Endothelial cell of umbilical vein (primary cell): ENCODE measurements at regions not wholly inside any gene's neighbourhood (a gene's known extent, or its start where the extent isn't known, plus 50 kb on each side); places are given as distances from the start of the nearest gene placed in this dataset.

ENCODE experiments used
- BruUV-seq: library from RNA; stranded (reverse); fragments of 400-500 nt; replicated peaks from 2 replicates; lab custom pipeline; 2021; lab: Mats Ljungman, UMichigan
- CTCF ChIA-PET: fragments of 300-600, 350-600 bp; sonication (Branson Sonifier 250); formaldehyde crosslinking; loops from one replicate; lab custom pipeline; 2021; ENCODE audit warnings: antibody characterized with exemption, inconsistent platforms; lab: Charles Lee
- POLR2A ChIA-PET: fragments of 300-600, 350-600 bp; sonication (Branson Sonifier 250); formaldehyde crosslinking; loops from one replicate; lab custom pipeline; 2021; ENCODE audit warnings: antibody characterized with exemption, inconsistent platforms; lab: Charles Lee
- DNase-seq: peaks from one replicate; pipeline ENCODE4 v3.0.0-alpha.2; 2011; ENCODE audit warnings: low read depth, low spot score
- FAIRE-seq: peaks from 2 replicates; lab custom pipeline; 2011; peaks lifted over from hg19 to GRCh38; lab: Jason Lieb, UNC
- H2AFZ ChIP-seq: 2 replicates; pipeline ENCODE4 v1.6.0; 2012; ENCODE audit warnings: low read depth, low read length, control low read depth, inconsistent platforms
- H3K27ac ChIP-seq: 2 replicates; pipeline ENCODE4 v1.5.1; 2011; ENCODE audit warnings: low read depth, mild to moderate bottlenecking, control low read depth, low read length, moderate library complexity; ENCODE audit not compliant: insufficient read depth
- H3K27me3 ChIP-seq, 2 experiments: 2 replicates each; pipeline versions ENCODE4 v1.6.0 to v1.6.1; 2011; ENCODE audit warnings: low read length in 2 of 2, mixed read lengths in 1 of 2; ENCODE audit not compliant: control insufficient read depth in 2 of 2, insufficient read depth in 2 of 2
- H3K36me3 ChIP-seq, 2 experiments: 2 replicates in 1 of 2; 3 replicates in 1 of 2; pipeline ENCODE4 v1.5.1; 2011; ENCODE audit warnings: low read length in 2 of 2, mild to moderate bottlenecking in 1 of 2, moderate library complexity in 1 of 2; ENCODE audit not compliant: control insufficient read depth in 2 of 2, insufficient read depth in 2 of 2; ENCODE audit errors: extremely low read depth in 1 of 2
- H3K4me1 ChIP-seq: 3 replicates; pipeline ENCODE4 v1.5.1; 2011; ENCODE audit warnings: mild to moderate bottlenecking, low read length; ENCODE audit not compliant: control insufficient read depth, insufficient read depth; ENCODE audit errors: extremely low read depth
- H3K4me2 ChIP-seq: 2 replicates; pipeline ENCODE4 v1.6.1; 2011; ENCODE audit warnings: low read length, control low read depth, mixed read lengths; ENCODE audit not compliant: insufficient read depth
- H3K4me3 ChIP-seq, 3 experiments: fragments of 200-600 bp in 1 of 3; sonication (generic), shearing (Covaris generic) in 1 of 3; replicated peaks in 1 of 3; 2 replicates each; pipeline ENCODE4 v1.5.1; 2011 to 2016; ENCODE audit warnings: control low read depth in 3 of 3, low read length in 3 of 3, mild to moderate bottlenecking in 2 of 3, inconsistent platforms in 1 of 3, low read depth in 1 of 3, moderate library complexity in 1 of 3; ENCODE audit not compliant: insufficient read depth in 1 of 3
- H3K79me2 ChIP-seq: 2 replicates; pipeline ENCODE4 v1.6.0; 2012; ENCODE audit warnings: low read length, inconsistent platforms; ENCODE audit not compliant: control insufficient read depth, insufficient read depth
- H3K9ac ChIP-seq: replicated peaks from 2 replicates; pipeline ENCODE3; 2011; ENCODE audit warnings: low read length, control low read depth; ENCODE audit not compliant: insufficient read depth; ENCODE audit errors: extremely low read depth
- H3K9me1 ChIP-seq: replicated peaks from 3 replicates; pipeline ENCODE4 v1.6.0; 2011; ENCODE audit warnings: mild to moderate bottlenecking, low read length; ENCODE audit not compliant: control insufficient read depth, insufficient read depth; ENCODE audit errors: extremely low read depth
- H3K9me3 ChIP-seq: replicated peaks from 2 replicates; pipeline ENCODE4 v1.5.1; 2012; ENCODE audit warnings: low read length, inconsistent platforms; ENCODE audit not compliant: control insufficient read depth, insufficient read depth
- H4K20me1 ChIP-seq: replicated peaks from 2 replicates; pipeline ENCODE3; 2011; ENCODE audit warnings: mild to moderate bottlenecking, low read length; ENCODE audit not compliant: control insufficient read depth, insufficient read depth; ENCODE audit errors: extremely low read depth
- EZH2 ChIP-seq: IDR thresholded peaks from 2 replicates; pipeline ENCODE4 v1.6.1; 2012; ENCODE audit warnings: borderline replicate concordance, low read depth, mild to moderate bottlenecking, moderate library complexity, low read length, inconsistent platforms; ENCODE audit not compliant: severe bottlenecking
- FOS ChIP-seq: IDR thresholded peaks from 2 replicates; pipeline ENCODE4 v1.6.1; 2011; ENCODE audit warnings: mild to moderate bottlenecking, low read length, moderate library complexity, borderline replicate concordance; ENCODE audit not compliant: insufficient read depth
- GATA2 ChIP-seq: IDR thresholded peaks from 2 replicates; pipeline ENCODE4 v1.7.0; 2011; ENCODE audit warnings: low read depth, mild to moderate bottlenecking, moderate library complexity, mixed read lengths, low read length; ENCODE audit not compliant: insufficient read length, insufficient read depth
- JUN ChIP-seq: IDR thresholded peaks from 2 replicates; pipeline ENCODE4 v1.6.1; 2011; ENCODE audit warnings: borderline replicate concordance, low read depth; ENCODE audit not compliant: insufficient read length, insufficient read depth
- MAX ChIP-seq: IDR thresholded peaks from 2 replicates; pipeline ENCODE4 v1.6.1; 2011; ENCODE audit not compliant: insufficient read depth, insufficient read length
- MYC ChIP-seq: IDR thresholded peaks from one replicate; pipeline ENCODE4 v1.6.1; 2011; ENCODE audit warnings: mild to moderate bottlenecking, low read depth, low read length
- POLR2A ChIP-seq: IDR thresholded peaks from 2 replicates; pipeline ENCODE4 v1.6.1; 2012; ENCODE audit warnings: low read depth, mild to moderate bottlenecking, control low read depth, low read length
- POLR2AphosphoS5 ChIP-seq: IDR thresholded peaks from 2 replicates; pipeline ENCODE4 v1.6.1; 2012; ENCODE audit warnings: low read depth, mild to moderate bottlenecking, control low read depth, low read length, moderate library complexity; ENCODE audit not compliant: insufficient read depth
- dilution Hi-C: fragments of 300-500 bp; cut with MboI; formaldehyde crosslinking; loops from one replicate; pipeline ENCODE4 v1.15.0; 2019; ENCODE audit warnings: low sequenced_read_pairs; ENCODE audit not compliant: extremely low pct_ligation_motif_present
- intact Hi-C: fragments of 100-400 bp; cut with micrococcal nuclease; formaldehyde crosslinking; loops from one replicate; pipeline ENCODE4 v1.10.0; 2022
- TF ChIP-seq, protein P1 (sequence below), 2 donors: IDR thresholded peaks; 1 replicate in 1 of 2; 2 replicates in 1 of 2; pipeline ENCODE4 v1.5.1; 2011; ENCODE audit warnings: low read length in 2 of 2, mild to moderate bottlenecking in 2 of 2, moderate library complexity in 2 of 2, control low read depth in 1 of 2, inconsistent platforms in 1 of 2, low read depth in 1 of 2; ENCODE audit not compliant: insufficient read depth in 1 of 2; ENCODE audit errors: extremely low read depth in 1 of 2

GRCh38 chr1:181314010-181314409 is 169.3 kb upstream of the CACNA1E start:
- no peaks in the 10 kb centered on the region for H3K4me1 ChIP-seq
- H2AFZ ChIP-seq, result no peak overlapping the region
- H3K4me3 ChIP-seq, result no peak overlapping the region
- H3K36me3 ChIP-seq, result no peaks in the 10 kb centered on the region
- TF ChIP-seq JUN, result no peak
- H3K4me2 ChIP-seq, result no peak overlapping the region
- ChIA-PET CTCF (no interaction called here), POLR2A (no interaction called here)
- H3K79me2 ChIP-seq, result no peaks in the 10 kb centered on the region
- H3K9ac ChIP-seq, result no peak overlapping the region
- H3K9me3 ChIP-seq, result no peaks in the 10 kb centered on the region
- no peaks in the 10 kb centered on the region for H4K20me1 ChIP-seq
- no peaks in the 10 kb centered on the region for H3K9me1 ChIP-seq
- dilution Hi-C loops, result loop anchor here (25.0 kb wide), 1 partner anchor 98 kb away; no protein-coding TSS in a partner anchor
- intact Hi-C loops, result no loop called here
- no TSS peak for BruUV-seq
- H3K27me3 ChIP-seq, result peaks cover 26 to 27% of the 10 kb centered on the region in 2 experiments
- no peak overlapping the region for H3K27ac ChIP-seq
- FAIRE-seq (no peak), DNase-seq (no peak)

DNA sequence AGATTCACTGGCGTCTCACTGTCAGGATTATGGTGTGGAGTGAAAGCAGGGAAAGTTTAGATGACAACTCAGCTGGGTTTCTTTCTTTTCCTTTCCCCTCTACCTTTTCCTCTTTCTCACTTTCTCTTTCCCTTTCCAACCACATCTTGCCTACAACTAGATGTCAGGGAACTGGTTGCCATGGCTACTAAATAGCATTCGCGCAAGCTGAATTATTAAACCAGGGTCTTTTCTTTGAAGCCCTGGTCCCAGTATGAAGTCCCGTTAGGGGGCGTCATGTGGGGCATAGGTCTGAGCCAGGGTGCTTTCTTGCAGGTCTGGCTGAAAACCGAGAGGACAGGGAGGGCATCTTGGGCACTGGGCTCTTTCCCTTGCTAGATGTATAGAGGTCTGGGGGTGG is 168.4 kb upstream of the CACNA1E start:
- no peak overlapping the region for H3K27ac ChIP-seq
- H3K36me3 ChIP-seq, result no peaks in the 10 kb centered on the region
- DNase-seq, result no peak
- dilution Hi-C loops, result loop anchor here (25.0 kb wide), 1 partner anchor 97 kb away; no protein-coding TSS in a partner anchor
- no peaks in the 10 kb centered on the region for H4K20me1 ChIP-seq
- intact Hi-C loops, result no loop called here
- POLR2A ChIA-PET, result no interaction called here
- CTCF ChIA-PET, result no interaction called here
- TF ChIP-seq MAX (no peak), EZH2 (no peak), JUN (no peak), MYC (no peak), POLR2A (no peak), FOS (no peak), GATA2 (no peak), POLR2AphosphoS5 (no peak)
- TF ChIP-seq, protein P1, sequence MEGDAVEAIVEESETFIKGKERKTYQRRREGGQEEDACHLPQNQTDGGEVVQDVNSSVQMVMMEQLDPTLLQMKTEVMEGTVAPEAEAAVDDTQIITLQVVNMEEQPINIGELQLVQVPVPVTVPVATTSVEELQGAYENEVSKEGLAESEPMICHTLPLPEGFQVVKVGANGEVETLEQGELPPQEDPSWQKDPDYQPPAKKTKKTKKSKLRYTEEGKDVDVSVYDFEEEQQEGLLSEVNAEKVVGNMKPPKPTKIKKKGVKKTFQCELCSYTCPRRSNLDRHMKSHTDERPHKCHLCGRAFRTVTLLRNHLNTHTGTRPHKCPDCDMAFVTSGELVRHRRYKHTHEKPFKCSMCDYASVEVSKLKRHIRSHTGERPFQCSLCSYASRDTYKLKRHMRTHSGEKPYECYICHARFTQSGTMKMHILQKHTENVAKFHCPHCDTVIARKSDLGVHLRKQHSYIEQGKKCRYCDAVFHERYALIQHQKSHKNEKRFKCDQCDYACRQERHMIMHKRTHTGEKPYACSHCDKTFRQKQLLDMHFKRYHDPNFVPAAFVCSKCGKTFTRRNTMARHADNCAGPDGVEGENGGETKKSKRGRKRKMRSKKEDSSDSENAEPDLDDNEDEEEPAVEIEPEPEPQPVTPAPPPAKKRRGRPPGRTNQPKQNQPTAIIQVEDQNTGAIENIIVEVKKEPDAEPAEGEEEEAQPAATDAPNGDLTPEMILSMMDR (IDR thresholded peaks at IDR 0.05; ENCODE audit: extremely low read depth in 1 of 2, insufficient read depth in 1 of 2, low read depth in 1 of 2, low read length in 2 of 2), result no peak
- H3K4me2 ChIP-seq, result no peak overlapping the region
- H3K9me3 ChIP-seq, result no peaks in the 10 kb centered on the region
- H3K9ac ChIP-seq, result no peak overlapping the region
- no peaks in the 10 kb centered on the region for H3K79me2 ChIP-seq
- H3K9me1 ChIP-seq, result no peaks in the 10 kb centered on the region
- no TSS peak for BruUV-seq
- H3K4me1 ChIP-seq, result no peaks in the 10 kb centered on the region
- H3K4me3 ChIP-seq, result no peak overlapping the region
- FAIRE-seq, result no peak
- H3K27me3 ChIP-seq, result peaks cover 31 to 36% of the 10 kb centered on the region in 2 experiments
- no peak overlapping the region for H2AFZ ChIP-seq
